ENCODE measurements at regions not wholly inside any gene's neighbourhood (a gene's known extent, or its start where the extent isn't known, plus 50 kb on each side); places are given as distances from the start of the nearest gene placed in this dataset.

- no peak for TF ChIP-seq ZNF324 (tag by site-specific recombination; IDR thresholded peaks at IDR 0.05)
- no peak for TF ChIP-seq MZF1 (tag by site-specific recombination; IDR thresholded peaks at IDR 0.05; ENCODE audit: borderline replicate concordance)
These were observed 140.9 kb downstream of the TWIST2 start for GRCh38 chr2:238988752-238989151.
